Upper lobe of left lung (tissue), 6 donors: ENCODE measurements at regions not wholly inside any gene's neighbourhood (a gene's known extent, or its start where the extent isn't known, plus 50 kb on each side); places are given as distances from the start of the nearest gene placed in this dataset.

Experiments
- ATAC-seq, 2 donors: fragments of 200-7000 bp; cut with Tn5 transposase; one replicate each; pipeline ENCODE4 v1.9.1; 2022; ENCODE audit warnings: mild to moderate bottlenecking in 2 of 2, moderate library complexity in 2 of 2; ENCODE audit not compliant: low FRiP score in 2 of 2
- DNase-seq, 2 donors: peaks; one replicate each; pipeline ENCODE4 v3.0.0-alpha.2; 2019 to 2020
- H3K27ac ChIP-seq, 4 donors: fragments of 200-600 bp; sonication (generic); one replicate each; pipeline ENCODE4 v1.5.1; 2016 to 2019
- H3K27me3 ChIP-seq, 4 donors: fragments of 200-600 bp; sonication (generic); one replicate each; pipeline ENCODE4 v1.5.1; 2017 to 2019
- H3K36me3 ChIP-seq, 4 donors: fragments of 200-600 bp; sonication (generic); one replicate each; pipeline ENCODE4 v1.5.1; 2016 to 2019
- H3K4me1 ChIP-seq, 4 donors: fragments of 200-600 bp; sonication (generic); one replicate each; pipeline ENCODE4 v1.5.1; 2018 to 2019
- H3K4me3 ChIP-seq, 4 donors: fragments of 200-600 bp; sonication (generic); one replicate each; pipeline ENCODE4 v1.5.1; 2017 to 2019; ENCODE audit warnings: mild to moderate bottlenecking in 2 of 4, moderate library complexity in 1 of 4
- H3K9me3 ChIP-seq, 4 donors: fragments of 200-600 bp; sonication (generic); one replicate each; pipeline ENCODE4 v1.5.1; 2018 to 2019
- CTCF ChIP-seq, 6 experiments: fragments of 450-650 bp in 4 of 6; fragments of 200-600 bp in 2 of 6; sonication (generic) in 2 of 6; IDR thresholded peaks; one replicate each; pipeline ENCODE4 v1.5.1; 2016 to 2019; ENCODE audit warnings: antibody characterized with exemption in 6 of 6
- EP300 ChIP-seq, 4 donors: sonication (generic); formaldehyde crosslinking; IDR thresholded peaks; one replicate each; pipeline ENCODE4 v1.5.1; 2017; ENCODE audit warnings: antibody characterized with exemption in 4 of 4, control low read depth in 2 of 4
- POLR2A ChIP-seq, 4 donors: fragments of 450-650 bp; IDR thresholded peaks; one replicate each; pipeline ENCODE4 v1.5.1; 2016 to 2017; ENCODE audit warnings: antibody characterized with exemption in 4 of 4, mild to moderate bottlenecking in 2 of 4
- POLR2AphosphoS5 ChIP-seq, 2 donors: sonication (generic); formaldehyde crosslinking; IDR thresholded peaks; one replicate each; pipeline ENCODE4 v1.5.1; 2017; ENCODE audit warnings: antibody characterized with exemption in 2 of 2
- WGBS, 2 donors: methylation state at CpG; one replicate each; pipeline ENCODE4 v1.1.5; 2017 to 2018; 5-methylcytosine and 5-hydroxymethylcytosine counted together
- donor health status: DM: no; HTN: no; CAD: no; lungs with moderate emphysema.
- donor health status: DM: no; HTN: yes; CAD: no; lungs with severe emphysema.

- ATAC-seq = no peak
- no peak for TF ChIP-seq EP300 (IDR thresholded peaks at IDR 0.05)
- no peak for TF ChIP-seq CTCF (IDR thresholded peaks at IDR 0.05)
- no peak for TF ChIP-seq POLR2AphosphoS5 (IDR thresholded peaks at IDR 0.05)
- WGBS, 2 donors = 63 to 75% methylated on average over 3 of the region's 3 CpGs
- no peak overlapping the region for H3K4me3 ChIP-seq
- no peak overlapping the region for H3K27ac ChIP-seq
- no peaks in the 10 kb centered on the region for H3K27me3 ChIP-seq
- H3K4me1 ChIP-seq = no peaks in the 10 kb centered on the region
- H3K9me3 ChIP-seq = no peaks in the 10 kb centered on the region
- DNase-seq = no peak
- no peaks in the 10 kb centered on the region for H3K36me3 ChIP-seq
These were observed 119.3 kb downstream of the QRSL1 start for GRCh38 chr6:106748547-106749207.

GRCh38 chr6:106747139-106747538 lies 117.8 kb downstream of the QRSL1 start:
- WGBS, 2 donors = 94 to 100% methylated on average over 1 of the region's 1 CpG
- DNase-seq (no peak), ATAC-seq (no peak)
- Histone ChIP-seq H3K27ac (no peak overlapping the region), H3K4me3 (no peak overlapping the region), H3K27me3 (no peaks in the 10 kb centered on the region), H3K9me3 (no peaks in the 10 kb centered on the region), H3K4me1 (no peaks in the 10 kb centered on the region), H3K36me3 (no peaks in the 10 kb centered on the region)
- no peak for TF ChIP-seq EP300 (IDR thresholded peaks at IDR 0.05)
- no peak for TF ChIP-seq POLR2AphosphoS5 (IDR thresholded peaks at IDR 0.05)
- TF ChIP-seq CTCF (IDR thresholded peaks at IDR 0.05) = no peak
- no peak for TF ChIP-seq POLR2A (IDR thresholded peaks at IDR 0.05)

- peak in 1 of 2 donors; percentile 24 for DNase-seq
- Histone ChIP-seq H3K4me1 (no peaks in the 10 kb centered on the region), H3K27ac (no peak overlapping the region), H3K9me3 (no peaks in the 10 kb centered on the region), H3K36me3 (no peaks in the 10 kb centered on the region), H3K27me3 (no peaks in the 10 kb centered on the region), H3K4me3 (no peak overlapping the region)
- peak in 1 of 2 donors; percentile 10 for TF ChIP-seq POLR2AphosphoS5 (IDR thresholded peaks at IDR 0.05)
- TF ChIP-seq CTCF (IDR thresholded peaks at IDR 0.05) = no peak
- peak in 1 of 4 donors; percentile 51 for TF ChIP-seq EP300 (IDR thresholded peaks at IDR 0.05)
- no peak for TF ChIP-seq POLR2A (IDR thresholded peaks at IDR 0.05)
- 29% methylated on average over 3 of the region's 3 CpGs for WGBS, 2 donors
- ATAC-seq = peak; percentile 63 to 71
These were observed 117.3 kb downstream of the QRSL1 start for GRCh38 chr6:106746652-106747051.

GRCh38 chr6:106745824-106746582 lies 116.6 kb downstream of the QRSL1 start:
- DNase-seq = no peak
- Histone ChIP-seq H3K4me3 (no peak overlapping the region), H3K9me3 (no peaks in the 10 kb centered on the region), H3K36me3 (no peaks in the 10 kb centered on the region), H3K27me3 (no peaks in the 10 kb centered on the region), H3K27ac (no peak overlapping the region), H3K4me1 (no peaks in the 10 kb centered on the region)
- ATAC-seq = peak in 1 of 2 donors; percentile 8
- TF ChIP-seq CTCF (IDR thresholded peaks at IDR 0.05) = no peak
- no peak for TF ChIP-seq POLR2A (IDR thresholded peaks at IDR 0.05)
- no peak for TF ChIP-seq EP300 (IDR thresholded peaks at IDR 0.05)
- no peak for TF ChIP-seq POLR2AphosphoS5 (IDR thresholded peaks at IDR 0.05)
- 61 to 71% methylated on average over 5 of the region's 5 CpGs for WGBS, 2 donors
